PC-9 (cell line): ENCODE measurements at regions not wholly inside any gene's neighbourhood (a gene's known extent, or its start where the extent isn't known, plus 50 kb on each side); places are given as distances from the start of the nearest gene placed in this dataset.

Experiments
- CTCF ChIP-seq: fragments of 200-600 bp; sonication (generic); conservative IDR thresholded peaks from 2 replicates; pipeline ENCODE4 v1.6.1; 2017; ENCODE audit warnings: mixed run types, antibody characterized with exemption, mild to moderate bottlenecking, moderate library complexity
- EZH2 ChIP-seq: fragments of 200-600 bp; sonication (generic); IDR thresholded peaks from 2 replicates; pipeline ENCODE4 v1.8.0; 2017; ENCODE audit warnings: antibody characterized with exemption, low read depth

GRCh38 chr9:14989811-14990210, 79.6 kb upstream of the FREM1 start:
- TF ChIP-seq CTCF, result no peak
- TF ChIP-seq EZH2, result no peak
